ENCODE measurements at regions not wholly inside any gene's neighbourhood (a gene's known extent, or its start where the extent isn't known, plus 50 kb on each side); places are given as distances from the start of the nearest gene placed in this dataset.

DNA sequence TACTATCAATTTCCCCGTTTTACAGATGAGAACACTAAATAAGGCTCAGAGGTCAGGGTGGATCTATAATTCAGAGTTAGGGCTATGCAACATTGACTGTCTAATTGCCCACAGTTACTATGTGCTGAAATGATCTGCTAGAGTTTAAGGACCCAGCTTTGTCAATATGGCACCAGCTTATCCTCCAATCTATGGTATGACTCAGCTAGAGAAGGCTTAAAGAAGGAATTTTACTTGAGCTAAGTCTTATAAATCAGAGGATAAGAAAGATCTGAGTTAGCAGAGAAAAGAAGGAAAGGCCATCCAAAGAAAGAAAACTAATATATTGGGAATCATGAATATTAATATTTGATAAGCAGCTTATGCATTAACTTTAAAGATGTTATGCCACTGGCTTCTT, 78.1 kb downstream of the ASB9 start:
- DNase-seq, result no peak

DNA sequence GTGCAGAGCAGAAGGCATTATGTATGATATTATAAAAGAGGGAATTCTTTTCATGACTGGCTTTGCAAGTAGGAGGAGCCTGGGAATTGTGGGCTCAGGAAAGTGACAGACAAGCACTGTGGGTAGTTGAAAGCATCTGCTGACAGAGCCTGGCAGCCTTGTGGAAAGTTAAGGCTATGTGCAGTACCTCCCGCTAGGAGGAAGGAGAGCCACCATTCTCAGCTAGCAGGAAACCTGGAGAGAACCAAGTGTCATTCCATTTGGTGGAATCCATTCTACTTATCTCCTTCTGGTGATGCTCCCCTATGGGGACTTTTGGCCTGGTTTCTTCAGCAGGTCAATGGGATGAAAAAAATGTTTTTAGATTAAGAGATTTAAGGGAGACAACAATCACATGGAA, 81.8 kb downstream of the ASB9 start:
- DNase-seq, result no peak

DNA sequence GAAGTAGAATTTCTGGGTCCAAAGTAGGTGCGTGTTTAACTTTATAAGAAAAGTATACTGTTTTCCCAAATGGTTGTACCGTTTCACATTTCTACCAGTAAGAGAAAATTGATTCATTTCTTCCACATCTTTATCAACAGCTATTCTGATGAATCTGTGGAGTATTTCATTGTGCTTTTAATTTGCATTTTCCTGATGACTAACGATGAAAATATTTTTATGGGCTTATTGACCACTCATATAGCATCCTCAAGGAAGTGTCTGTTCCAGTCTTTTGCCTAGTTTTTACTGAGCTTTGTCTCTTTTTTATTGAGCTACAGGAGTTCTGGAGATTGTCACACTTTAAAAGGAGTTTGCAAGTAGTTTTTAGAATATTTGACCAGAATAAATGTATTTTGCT, 92.6 kb downstream of the ASB9 start:
- no peak for DNase-seq

- DNase-seq, result no peak
These were observed 96.5 kb downstream of the ASB9 start for GRCh38 chrX:15173411-15173810.

DNA sequence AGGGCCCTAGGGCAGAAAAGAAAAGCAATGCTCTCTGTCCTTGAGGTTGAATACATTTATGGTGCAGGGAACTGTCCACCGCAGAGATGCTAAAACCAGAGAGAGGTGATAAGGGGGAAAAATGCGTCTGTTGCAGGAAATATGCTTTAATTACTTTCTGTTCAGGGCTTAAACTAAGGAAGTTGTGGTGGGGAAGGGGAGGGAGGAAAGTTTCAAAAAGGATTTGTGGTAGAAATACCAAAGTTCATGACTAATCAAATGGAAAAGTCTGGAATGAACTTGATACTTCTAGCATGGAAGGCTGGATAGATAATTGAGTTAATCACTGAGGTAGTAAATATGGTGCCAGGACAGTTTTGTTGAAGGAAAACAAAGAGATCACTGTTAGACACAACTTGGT, 99.0 kb downstream of the ASB9 start:
- no peak for DNase-seq

GRCh38 chrX:15167826-15168225, 102.1 kb downstream of the ASB9 start:
- DNase-seq, result no peak

GRCh38 chrX:15165832-15166231, 104.1 kb downstream of the ASB9 start:
- no peak for DNase-seq

GRCh38 chrX:15163131-15163530, 106.8 kb downstream of the ASB9 start:
- DNase-seq, result no peak

- no peak for DNase-seq
These were observed 109.3 kb downstream of the ASB9 start for GRCh38 chrX:15160558-15161095.

- DNase-seq, result no peak
These were observed 111.0 kb downstream of the ASB9 start for GRCh38 chrX:15158736-15159406.

DNA sequence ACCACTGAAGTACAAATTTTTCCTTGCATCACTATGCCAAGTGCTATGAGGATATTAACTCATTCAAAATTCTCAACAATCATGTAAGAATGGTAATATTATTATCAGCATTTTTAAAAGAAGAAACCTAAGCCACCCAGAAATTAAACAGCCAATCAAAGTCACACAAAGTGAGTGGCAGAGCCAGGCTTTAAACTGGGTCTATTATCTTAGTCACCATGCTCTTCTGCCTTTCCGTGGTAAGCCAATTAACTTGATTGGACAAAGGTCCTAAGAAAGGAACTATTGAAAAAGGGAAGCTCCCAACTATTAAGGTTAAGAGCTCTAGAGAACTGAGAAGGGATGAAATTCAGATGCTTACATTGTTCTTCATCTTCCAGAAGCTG, 111.5 kb downstream of the ASB9 start:
- no peak for DNase-seq

DNA sequence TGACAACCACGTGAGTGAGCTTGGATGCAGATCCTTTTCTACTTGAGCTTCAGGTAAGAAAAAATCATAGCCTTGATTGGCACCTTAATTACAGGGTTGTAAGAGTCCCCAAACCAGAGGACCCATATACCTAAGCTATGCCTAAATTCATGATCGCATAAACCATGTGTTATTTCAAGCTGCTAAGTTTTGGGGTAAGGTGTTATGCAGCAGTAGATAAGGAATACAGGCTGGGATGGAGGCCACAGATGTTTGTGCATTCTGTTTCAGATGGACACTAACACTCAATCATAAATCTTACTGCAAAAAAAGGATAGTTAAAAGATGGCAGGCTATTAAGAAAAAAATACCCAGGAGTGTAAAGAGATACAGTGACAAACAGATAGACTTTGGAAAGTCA, 112.3 kb downstream of the ASB9 start:
- no peak for DNase-seq

- DNase-seq, result no peak
These were observed 118.4 kb downstream of the ASB9 start for GRCh38 chrX:15151267-15152186.

- DNase-seq, result no peak
These were observed 119.3 kb downstream of the ASB9 start for GRCh38 chrX:15150586-15150985.

DNA sequence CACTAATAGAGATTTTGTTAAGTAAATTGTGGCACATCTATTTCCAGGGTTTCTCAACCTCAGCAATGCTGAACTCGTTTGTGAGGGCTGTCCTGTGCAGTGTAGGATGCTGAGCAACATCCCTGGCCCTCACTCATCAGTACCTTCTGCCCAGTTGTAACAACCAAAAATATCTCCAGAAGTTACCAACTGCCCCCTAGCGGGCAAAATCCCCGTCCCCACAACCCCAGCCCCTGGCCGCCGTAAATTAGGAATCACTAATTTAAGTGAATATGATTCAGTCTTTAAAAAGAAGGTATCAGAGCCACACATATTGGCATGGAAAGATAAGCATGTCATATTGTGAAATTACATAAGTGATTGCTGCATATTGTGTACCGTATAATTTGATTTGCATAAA, 123.4 kb downstream of the ASB9 start:
- DNase-seq, result no peak

GRCh38 chrX:15143825-15144121, 126.1 kb downstream of the ASB9 start:
- no peak for DNase-seq

- DNase-seq, result peak; percentile 33
These were observed 126.6 kb downstream of the ASB9 start for GRCh38 chrX:15143050-15143824.

- DNase-seq, result no peak
These were observed 127.7 kb downstream of the ASB9 start for GRCh38 chrX:15142084-15142715.

DNA sequence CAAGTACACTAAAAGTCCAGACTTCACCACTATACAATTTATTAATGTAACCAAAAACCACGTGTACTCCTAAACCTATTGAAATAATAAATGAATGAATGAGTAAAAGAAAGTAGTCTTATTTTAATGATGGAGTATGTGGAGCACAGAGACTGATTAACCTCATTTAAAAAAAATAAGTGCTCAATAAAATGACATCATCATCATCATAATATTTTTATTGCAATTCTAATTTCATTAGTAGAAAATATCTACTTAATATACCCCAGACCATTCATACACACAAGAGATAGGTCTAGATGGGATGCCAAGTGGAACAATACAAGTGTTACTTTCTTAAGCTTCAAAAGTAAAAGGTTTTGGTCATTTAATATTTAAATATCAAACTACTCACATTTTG, 133.1 kb downstream of the ASB9 start:
- DNase-seq, result no peak

DNA sequence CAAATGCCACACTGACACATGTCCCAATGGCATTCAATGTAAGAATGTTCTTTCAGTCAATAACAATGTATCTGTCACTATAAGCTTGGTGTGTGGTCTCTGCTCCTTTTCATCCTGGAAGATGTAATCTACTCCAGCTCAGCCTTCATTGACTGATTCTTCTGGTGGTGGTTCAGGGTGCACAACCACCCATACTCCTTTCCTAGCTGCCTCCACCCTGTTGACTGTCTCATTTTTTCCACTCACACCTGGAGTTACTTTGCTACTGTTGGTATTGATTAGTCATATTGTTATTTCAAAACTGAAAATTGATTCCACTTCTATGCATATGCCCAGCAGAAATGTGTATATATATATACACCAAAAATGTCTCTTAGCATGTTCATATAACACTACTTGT, 140.5 kb downstream of the ASB9 start:
- no peak for DNase-seq

DNA sequence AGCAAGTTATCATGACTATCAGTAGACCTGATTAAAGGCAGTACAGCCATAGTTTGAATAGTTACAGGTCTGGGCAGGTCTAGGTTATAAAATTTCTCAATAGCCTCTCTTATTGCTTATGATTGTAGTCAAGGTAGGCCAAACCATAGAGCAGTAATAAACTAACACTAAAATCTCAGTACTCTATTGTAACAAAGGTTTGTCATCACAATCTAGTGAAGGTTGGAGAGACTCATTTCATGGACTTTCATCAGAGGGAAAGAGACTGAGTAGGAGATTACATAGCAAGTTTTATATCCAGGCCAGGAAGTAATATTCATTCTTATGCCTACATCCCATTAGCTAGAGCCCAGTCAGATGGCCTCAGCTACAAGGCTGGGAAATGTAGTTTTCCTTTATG, 141.0 kb downstream of the ASB9 start:
- DNase-seq, result no peak

- DNase-seq, result no peak
These were observed 142.9 kb downstream of the ASB9 start for GRCh38 chrX:15127010-15127409.

DNA sequence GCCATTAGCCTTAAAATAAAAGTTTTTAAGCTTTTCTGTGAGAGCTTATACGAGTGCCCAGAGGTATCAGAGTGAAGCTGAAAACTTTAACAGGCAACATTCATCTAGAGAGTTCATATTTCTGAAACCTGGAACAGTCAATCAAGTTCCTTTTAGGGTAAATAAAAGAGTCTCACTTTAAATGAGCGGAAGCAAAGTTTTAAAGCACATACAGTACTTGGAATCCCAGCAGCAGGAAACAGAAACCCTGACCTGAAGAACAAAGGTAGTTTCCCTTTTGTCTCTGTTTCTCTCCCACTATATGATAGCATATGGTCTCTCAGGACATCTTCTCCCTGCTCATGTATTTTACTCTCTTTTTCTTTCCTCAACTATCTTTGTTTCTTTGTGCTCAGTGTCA, 153.0 kb downstream of the ASB9 start:
- DNase-seq, result no peak

All from amniotic stem cell (primary cell).